WERI-Rb-1 (cell line): ENCODE measurements at regions not wholly inside any gene's neighbourhood (a gene's known extent, or its start where the extent isn't known, plus 50 kb on each side); places are given as distances from the start of the nearest gene placed in this dataset.
"Not testable (repeated sequence)": the region's sequence is repeated elsewhere in the genome, so short reads cannot be mapped to it uniquely, and the experiment has no call there.

Source experiments
- DNase-seq: peaks from one replicate; pipeline ENCODE4 v3.0.0-alpha.2; 2020
- H3K27ac ChIP-seq: fragments of 250-450 bp; sonication (Bioruptor Pico); 2 replicates; pipeline ENCODE4 v1.5.1; 2020; ENCODE audit warnings: mild to moderate bottlenecking, moderate library complexity
- H3K27me3 ChIP-seq: fragments of 250-450 bp; sonication (Bioruptor Pico); 2 replicates; pipeline ENCODE4 v1.5.1; 2021; ENCODE audit warnings: mild to moderate bottlenecking, low read depth, moderate library complexity; ENCODE audit not compliant: insufficient read depth, severe bottlenecking
- H3K36me3 ChIP-seq: fragments of 250-450 bp; sonication (Bioruptor Pico); 2 replicates; pipeline ENCODE4 v1.5.1; 2020; ENCODE audit warnings: mild to moderate bottlenecking, moderate library complexity
- H3K4me3 ChIP-seq: 2 replicates; pipeline ENCODE4 v1.5.1; 2011; ENCODE audit warnings: low read depth, mild to moderate bottlenecking, control low read depth, low read length
- H3K9me3 ChIP-seq: fragments of 250-450 bp; sonication (Bioruptor Pico); 2 replicates; pipeline ENCODE4 v1.5.1; 2021; ENCODE audit warnings: mild to moderate bottlenecking, moderate library complexity; ENCODE audit not compliant: severe bottlenecking
- TF ChIP-seq, protein P1 (sequence below): IDR thresholded peaks from 2 replicates; pipeline ENCODE4 v1.5.1; 2011; ENCODE audit warnings: low read depth, mild to moderate bottlenecking, control low read depth, inconsistent platforms, low read length

DNA sequence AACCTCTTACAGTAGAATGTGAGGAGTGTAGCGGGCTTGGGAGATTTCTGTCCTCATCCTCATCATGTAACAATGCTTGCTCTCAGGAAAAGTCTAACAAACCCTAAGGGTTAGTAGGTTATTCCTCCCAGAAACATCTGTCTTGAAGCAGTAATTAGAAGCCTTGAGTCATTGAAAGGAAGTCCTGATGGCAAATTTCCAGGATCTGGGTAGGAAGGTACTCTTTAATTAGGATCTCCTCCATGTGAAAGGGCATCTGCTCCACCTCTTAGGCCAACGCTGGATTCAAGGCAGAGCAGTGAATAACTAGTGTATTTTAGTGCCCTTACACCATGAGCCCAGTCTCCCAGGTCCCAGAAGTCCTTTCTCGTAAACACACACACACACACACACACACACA is 106.6 kb upstream of the BARHL2 start:
- Histone ChIP-seq H3K4me3 (no peak overlapping the region), H3K27ac (no peak overlapping the region), H3K9me3 (no peaks in the 10 kb centered on the region), H3K27me3 (no peaks in the 10 kb centered on the region), H3K36me3 (no peaks in the 10 kb centered on the region)
- no peak for DNase-seq
- TF ChIP-seq, protein P1, sequence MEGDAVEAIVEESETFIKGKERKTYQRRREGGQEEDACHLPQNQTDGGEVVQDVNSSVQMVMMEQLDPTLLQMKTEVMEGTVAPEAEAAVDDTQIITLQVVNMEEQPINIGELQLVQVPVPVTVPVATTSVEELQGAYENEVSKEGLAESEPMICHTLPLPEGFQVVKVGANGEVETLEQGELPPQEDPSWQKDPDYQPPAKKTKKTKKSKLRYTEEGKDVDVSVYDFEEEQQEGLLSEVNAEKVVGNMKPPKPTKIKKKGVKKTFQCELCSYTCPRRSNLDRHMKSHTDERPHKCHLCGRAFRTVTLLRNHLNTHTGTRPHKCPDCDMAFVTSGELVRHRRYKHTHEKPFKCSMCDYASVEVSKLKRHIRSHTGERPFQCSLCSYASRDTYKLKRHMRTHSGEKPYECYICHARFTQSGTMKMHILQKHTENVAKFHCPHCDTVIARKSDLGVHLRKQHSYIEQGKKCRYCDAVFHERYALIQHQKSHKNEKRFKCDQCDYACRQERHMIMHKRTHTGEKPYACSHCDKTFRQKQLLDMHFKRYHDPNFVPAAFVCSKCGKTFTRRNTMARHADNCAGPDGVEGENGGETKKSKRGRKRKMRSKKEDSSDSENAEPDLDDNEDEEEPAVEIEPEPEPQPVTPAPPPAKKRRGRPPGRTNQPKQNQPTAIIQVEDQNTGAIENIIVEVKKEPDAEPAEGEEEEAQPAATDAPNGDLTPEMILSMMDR = no peak

DNA sequence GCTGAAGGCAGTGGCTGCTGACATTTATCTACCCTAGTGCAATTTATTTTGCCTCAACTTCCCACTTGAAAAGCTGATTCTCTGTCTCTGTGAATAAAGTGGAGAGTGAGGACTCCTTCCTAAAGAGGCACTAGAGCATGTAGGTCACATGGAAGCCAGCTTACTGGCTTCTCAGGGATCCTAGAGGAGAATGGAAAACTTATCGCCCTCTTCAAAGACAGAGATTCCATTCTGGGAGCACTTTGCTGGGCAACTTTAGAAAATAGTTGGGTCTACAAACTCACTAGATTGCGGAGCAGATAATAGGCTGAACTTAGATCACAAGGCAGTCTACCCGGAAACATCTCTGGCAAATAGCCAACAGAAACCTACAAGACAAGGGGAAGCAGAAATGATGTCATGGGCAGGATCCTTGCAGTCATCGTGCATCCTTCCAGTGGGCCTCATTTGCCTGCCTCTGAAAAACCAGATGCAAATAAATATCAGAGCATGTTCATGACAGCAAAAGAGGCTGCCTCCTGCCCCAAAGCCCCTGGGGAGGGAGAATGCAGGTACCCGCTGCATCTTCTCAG is 104.8 kb upstream of the BARHL2 start:
- DNase-seq = no peak
- Histone ChIP-seq H3K27me3 (no peaks in the 10 kb centered on the region), H3K36me3 (no peaks in the 10 kb centered on the region), H3K27ac (no peak overlapping the region), H3K9me3 (no peaks in the 10 kb centered on the region), H3K4me3 (no peak overlapping the region)
- TF ChIP-seq, protein P1 = no peak

DNA sequence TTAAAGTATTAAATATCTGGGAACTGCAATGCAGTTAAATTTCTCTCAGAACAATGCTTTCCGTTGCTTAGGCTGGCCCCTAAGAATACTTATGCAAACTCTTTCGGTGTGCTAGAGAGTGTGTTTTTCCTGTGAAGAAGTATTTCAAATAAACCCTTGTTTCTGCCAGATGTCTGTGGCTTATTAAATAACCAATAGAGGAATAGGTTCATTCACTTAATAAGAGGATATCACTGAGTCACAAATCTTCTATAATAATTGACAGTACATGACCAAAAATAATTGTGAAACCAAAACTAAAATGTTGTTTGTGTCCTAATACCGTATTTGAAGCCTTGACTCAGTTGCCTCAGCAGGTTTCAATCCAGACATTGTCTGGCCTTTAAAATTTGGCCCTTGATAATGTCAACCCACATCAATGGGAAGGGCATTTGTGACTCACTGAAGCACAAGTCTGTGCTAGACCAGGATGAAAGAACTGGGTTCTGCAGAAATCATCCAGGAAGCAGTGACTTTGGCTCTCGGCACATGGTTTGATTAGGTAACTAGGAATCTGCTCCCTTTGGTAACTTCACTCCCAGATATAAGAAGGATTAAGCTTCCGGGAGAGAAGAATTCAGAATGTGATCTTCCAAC is 104.2 kb upstream of the BARHL2 start:
- TF ChIP-seq, protein P1 = no peak
- Histone ChIP-seq H3K9me3 (no peaks in the 10 kb centered on the region), H3K4me3 (no peak overlapping the region), H3K27me3 (no peaks in the 10 kb centered on the region), H3K36me3 (no peaks in the 10 kb centered on the region), H3K27ac (no peak overlapping the region)
- DNase-seq = no peak

GRCh38 chr1:90820745-90821144 is 103.6 kb upstream of the BARHL2 start:
- no peaks in the 10 kb centered on the region for H3K9me3 ChIP-seq
- no peak overlapping the region for H3K27ac ChIP-seq
- no peaks in the 10 kb centered on the region for H3K27me3 ChIP-seq
- no peaks in the 10 kb centered on the region for H3K36me3 ChIP-seq
- TF ChIP-seq, protein P1 = no peak
- H3K4me3 ChIP-seq = no peak overlapping the region
- no peak for DNase-seq

GRCh38 chr1:90817399-90817798 is 100.3 kb upstream of the BARHL2 start:
- H3K36me3 ChIP-seq = no peaks in the 10 kb centered on the region
- DNase-seq = no peak

GRCh38 chr1:90812237-90812636 is 95.1 kb upstream of the BARHL2 start:
- not testable (repeated sequence) for H3K36me3 ChIP-seq, DNase-seq, H3K9me3 ChIP-seq, H3K4me3 ChIP-seq, H3K27me3 ChIP-seq, H3K27ac ChIP-seq

More at GRCh38 chr1:90817399-90817798, 100.3 kb upstream of the BARHL2 start:
- H3K9me3 ChIP-seq = no peaks in the 10 kb centered on the region
- TF ChIP-seq, protein P1 = no peak
- no peak overlapping the region for H3K27ac ChIP-seq
- H3K27me3 ChIP-seq = no peaks in the 10 kb centered on the region
- H3K4me3 ChIP-seq = no peak overlapping the region

GRCh38 chr1:90811444-90811950 is 94.4 kb upstream of the BARHL2 start:
- H3K27me3 ChIP-seq, DNase-seq, H3K4me3 ChIP-seq, H3K9me3 ChIP-seq, H3K36me3 ChIP-seq, H3K27ac ChIP-seq: not testable (repeated sequence)
